GM12891 (cell line): ENCODE measurements at regions not wholly inside any gene's neighbourhood (a gene's known extent, or its start where the extent isn't known, plus 50 kb on each side); places are given as distances from the start of the nearest gene placed in this dataset.

ENCODE experiments used
- PAX5 ChIP-seq: IDR thresholded peaks from 2 replicates; pipeline ENCODE4 v1.6.1; 2011; ENCODE audit warnings: low read length, moderate library complexity, mild to moderate bottlenecking; ENCODE audit not compliant: insufficient read depth, severe bottlenecking
- POLR2A ChIP-seq: IDR thresholded peaks from 2 replicates; pipeline ENCODE4 v1.6.1; 2011; ENCODE audit warnings: low read depth, low read length, control low read depth
- POLR2AphosphoS5 ChIP-seq: IDR thresholded peaks from 2 replicates; pipeline ENCODE4 v1.6.1; 2011; ENCODE audit warnings: low read depth, low read length, control low read depth
- TAF1 ChIP-seq: IDR thresholded peaks from 2 replicates; pipeline ENCODE4 v1.6.1; 2011; ENCODE audit warnings: low read depth, low read length, control low read depth

GRCh38 chr5:66467564-66467963, 128.6 kb upstream of the MAST4 start:
- TF ChIP-seq TAF1 (no peak), POLR2A (no peak), POLR2AphosphoS5 (no peak), PAX5 (no peak)
